IMR-90 (cell line): ENCODE measurements at regions not wholly inside any gene's neighbourhood (a gene's known extent, or its start where the extent isn't known, plus 50 kb on each side); places are given as distances from the start of the nearest gene placed in this dataset.

ENCODE experiments used
- ATAC-seq: fragments of 200-7000 bp; cut with Tn5 transposase; 2 replicates; pipeline ENCODE4 v1.9.1; 2020; ENCODE audit warnings: low read depth, mild to moderate bottlenecking, moderate library complexity
- BruUV-seq: library from RNA; stranded (reverse); fragments of 400-500 nt; replicated peaks from 2 replicates; lab custom pipeline; 2021; lab: Mats Ljungman, UMichigan
- CTCF ChIA-PET: fragments of 300-600 bp; formaldehyde crosslinking; extraction: SDS; loops from one replicate; lab custom pipeline; 2021; ENCODE audit warnings: antibody characterized with exemption; lab: Yijun Ruan, JAX
- POLR2A ChIA-PET: fragments of 300-600 bp; sonication (Branson Sonifier 250); formaldehyde crosslinking; loops from one replicate; lab custom pipeline; 2022; ENCODE audit warnings: antibody characterized with exemption; ENCODE audit not compliant: unreplicated experiment; lab: Charles Lee
- DNase-seq: peaks from one replicate; pipeline ENCODE4 v3.0.0; 2013
- H2AFZ ChIP-seq: replicated peaks from 2 replicates; pipeline ENCODE3; 2013; ENCODE audit warnings: low read length, mild to moderate bottlenecking; ENCODE audit not compliant: poor library complexity
- H2AK5ac ChIP-seq: 2 replicates; pipeline ENCODE4 v1.6.1; 2013; ENCODE audit warnings: low read depth, low read length, inconsistent platforms
- H2AK9ac ChIP-seq: replicated peaks from 2 replicates; pipeline ENCODE3; 2013; ENCODE audit warnings: mild to moderate bottlenecking, low read depth, low read length, moderate library complexity; ENCODE audit not compliant: poor library complexity
- H2BK120ac ChIP-seq: 2 replicates; pipeline ENCODE4 v1.6.1; 2013; ENCODE audit warnings: low read depth, low read length, inconsistent platforms
- H2BK15ac ChIP-seq: 3 replicates; pipeline ENCODE4 v1.6.1; 2013; ENCODE audit warnings: low read depth, low read length, inconsistent platforms
- H2BK20ac ChIP-seq: 2 replicates; pipeline ENCODE4 v1.6.1; 2013; ENCODE audit warnings: low read depth, mild to moderate bottlenecking, inconsistent platforms, low read length, moderate library complexity
- H2BK5ac ChIP-seq: 2 replicates; pipeline ENCODE4 v1.6.1; 2013; ENCODE audit warnings: mild to moderate bottlenecking, low read depth, low read length, inconsistent platforms; ENCODE audit not compliant: poor library complexity, severe bottlenecking
- H3K14ac ChIP-seq: replicated peaks from 2 replicates; pipeline ENCODE4 v1.6.1; 2013; ENCODE audit warnings: low read depth, low read length, inconsistent platforms
- H3K18ac ChIP-seq: 2 replicates; pipeline ENCODE4 v1.6.1; 2013; ENCODE audit warnings: low read depth, low read length, control low read depth
- H3K23ac ChIP-seq: 2 replicates; pipeline ENCODE4 v1.6.1; 2013; ENCODE audit warnings: low read depth, low read length, inconsistent platforms
- H3K27ac ChIP-seq: 2 replicates; pipeline ENCODE4 v1.5.1; 2013; ENCODE audit warnings: mild to moderate bottlenecking, control low read depth, low read length; ENCODE audit not compliant: insufficient read depth
- H3K27me3 ChIP-seq: 2 replicates; pipeline ENCODE4 v1.6.1; 2013; ENCODE audit warnings: low read length; ENCODE audit not compliant: control insufficient read depth, insufficient read depth
- H3K36me3 ChIP-seq: 2 replicates; pipeline ENCODE4 v1.6.1; 2013; ENCODE audit warnings: low read length, mixed read lengths; ENCODE audit not compliant: control insufficient read depth, insufficient read depth
- H3K4ac ChIP-seq: 2 replicates; pipeline ENCODE4 v1.6.1; 2013; ENCODE audit warnings: low read depth, low read length, inconsistent platforms
- H3K4me1 ChIP-seq: 2 replicates; pipeline ENCODE4 v1.6.1; 2013; ENCODE audit warnings: low read length, mixed read lengths; ENCODE audit not compliant: control insufficient read depth, insufficient read depth
- H3K4me2 ChIP-seq: 2 replicates; pipeline ENCODE4 v1.6.1; 2013; ENCODE audit warnings: low read depth, mild to moderate bottlenecking, control low read depth, low read length, moderate library complexity
- H3K4me3 ChIP-seq: 2 replicates; pipeline ENCODE4 v1.5.1; 2013; ENCODE audit warnings: low read depth, mild to moderate bottlenecking, control low read depth, low read length, moderate library complexity; ENCODE audit not compliant: insufficient read depth
- H3K56ac ChIP-seq: 2 replicates; pipeline ENCODE4 v1.6.1; 2013; ENCODE audit warnings: low read length, inconsistent platforms; ENCODE audit not compliant: insufficient read depth; ENCODE audit errors: extremely low read depth
- H3K79me1 ChIP-seq, 2 experiments: 2 replicates each; pipeline ENCODE4 v1.6.1; 2013; ENCODE audit warnings: low read length in 2 of 2, inconsistent platforms in 1 of 2, low read depth in 1 of 2
- H3K9ac ChIP-seq: 2 replicates; pipeline ENCODE4 v1.6.1; 2013; ENCODE audit warnings: low read depth, low read length, control low read depth
- H3K9me1 ChIP-seq: 2 replicates; pipeline ENCODE4 v1.6.1; 2013; ENCODE audit warnings: low read length, inconsistent platforms; ENCODE audit not compliant: insufficient read depth
- H3K9me3 ChIP-seq: 2 replicates; pipeline ENCODE4 v1.6.1; 2013; ENCODE audit warnings: low read length; ENCODE audit not compliant: control insufficient read depth, insufficient read depth
- H4K20me1 ChIP-seq: 2 replicates; pipeline ENCODE4 v1.6.1; 2013; ENCODE audit warnings: low read length, inconsistent platforms; ENCODE audit not compliant: insufficient read depth
- H4K5ac ChIP-seq: 2 replicates; pipeline ENCODE4 v1.6.1; 2013; ENCODE audit warnings: mild to moderate bottlenecking, low read depth, low read length, control low read depth
- H4K8ac ChIP-seq, 2 experiments: 2 replicates each; pipeline ENCODE4 v1.6.1; 2013; ENCODE audit warnings: low read depth in 2 of 2, low read length in 2 of 2, control low read depth in 1 of 2, inconsistent platforms in 1 of 2
- H4K91ac ChIP-seq: 2 replicates; pipeline ENCODE4 v1.6.1; 2013; ENCODE audit warnings: low read depth, low read length, inconsistent platforms; ENCODE audit not compliant: insufficient read depth
- BHLHE40 ChIP-seq: fragments of 150-350 bp; IDR thresholded peaks from 2 replicates; pipeline ENCODE4 v1.6.1; 2016; ENCODE audit warnings: mild to moderate bottlenecking, low read depth, low read length
- CEBPB ChIP-seq: IDR thresholded peaks from 2 replicates; pipeline ENCODE4 v1.6.1; 2012; ENCODE audit warnings: low read depth, low read length, improper control_type of control experiment
- CHD1 ChIP-seq: IDR thresholded peaks from 2 replicates; pipeline ENCODE4 v1.6.1; 2012; ENCODE audit warnings: low read depth, low read length, improper control_type of control experiment
- FOS ChIP-seq: fragments of 150-350 bp; IDR thresholded peaks from 2 replicates; pipeline ENCODE4 v1.6.1; 2016; ENCODE audit warnings: low read depth, low read length
- MAFK ChIP-seq: IDR thresholded peaks from 2 replicates; pipeline ENCODE4 v1.6.1; 2012; ENCODE audit warnings: low read depth, low read length, improper control_type of control experiment
- MAZ ChIP-seq: IDR thresholded peaks from 2 replicates; pipeline ENCODE4 v1.6.1; 2012; ENCODE audit warnings: low read depth, mild to moderate bottlenecking, low read length, improper control_type of control experiment, moderate library complexity, borderline replicate concordance
- MXI1 ChIP-seq: IDR thresholded peaks from 2 replicates; pipeline ENCODE4 v1.6.1; 2012; ENCODE audit warnings: low read depth, mild to moderate bottlenecking, low read length, moderate library complexity, borderline replicate concordance
- NFE2L2 ChIP-seq: fragments of 150-350 bp; IDR thresholded peaks from 2 replicates; pipeline ENCODE4 v1.6.1; 2016; ENCODE audit warnings: low read depth, mild to moderate bottlenecking, low read length
- POLR2A ChIP-seq: IDR thresholded peaks from 2 replicates; pipeline ENCODE4 v1.6.1; 2012; ENCODE audit warnings: mild to moderate bottlenecking, low read depth, low read length
- RAD21 ChIP-seq: IDR thresholded peaks from 2 replicates; pipeline ENCODE4 v1.6.1; 2012; ENCODE audit warnings: low read length, improper control_type of control experiment
- RCOR1 ChIP-seq: IDR thresholded peaks from 2 replicates; pipeline ENCODE4 v1.6.1; 2012; ENCODE audit warnings: mild to moderate bottlenecking, low read length, improper control_type of control experiment; ENCODE audit not compliant: insufficient replicate concordance
- RFX5 ChIP-seq: IDR thresholded peaks from 2 replicates; pipeline ENCODE4 v1.8.0; 2012; ENCODE audit warnings: low read depth, mild to moderate bottlenecking, low read length, moderate library complexity
- SMC3 ChIP-seq: fragments of 150-350 bp; IDR thresholded peaks from 2 replicates; pipeline ENCODE4 v1.6.1; 2016; ENCODE audit warnings: low read depth, mild to moderate bottlenecking, antibody characterized with exemption, low read length, moderate library complexity
- WGBS, 2 experiments: methylation state at CpG; one replicate each; pipeline versions ENCODE4 v1.1.5 to v1.1.7; 2013; ENCODE audit warnings: missing lambda C conversion rate in 2 of 2; ENCODE audit not compliant: insufficient read length in 1 of 2; ENCODE audit errors: extremely low coverage in 2 of 2; 5-methylcytosine and 5-hydroxymethylcytosine counted together
- dilution Hi-C: fragments of 300-500 bp; cut with HindIII; formaldehyde crosslinking; loops from one replicate; pipeline ENCODE4 v1.14.3; 2018; ENCODE audit warnings: low sequenced_read_pairs; ENCODE audit not compliant: unreplicated experiment
- in situ Hi-C: fragments of 300-500 bp; cut with MboI; formaldehyde crosslinking; loops from 3 replicates; pipeline ENCODE4 v1.14.3; 2019; ENCODE audit warnings: low sequenced_read_pairs, inconsistent platforms, mixed read lengths
- intact Hi-C: fragments of 100-400 bp; cut with micrococcal nuclease; formaldehyde crosslinking; loops from 2 replicates; pipeline ENCODE4 v1.10.0; 2022
- TF ChIP-seq, protein P1 (sequence below): conservative IDR thresholded peaks from 2 replicates; pipeline ENCODE4 v1.5.1; 2012; ENCODE audit warnings: mild to moderate bottlenecking, low read depth, low read length, improper control_type of control experiment
- TF ChIP-seq, protein P2 (sequence below): fragments of 150-350 bp; IDR thresholded peaks from 2 replicates; pipeline ENCODE4 v1.6.1; 2017; ENCODE audit warnings: mild to moderate bottlenecking, antibody characterized with exemption, low read length, low read depth
- TF ChIP-seq, protein P3 (sequence below): fragments of 150-350 bp; IDR thresholded peaks from 2 replicates; pipeline ENCODE4 v1.6.1; 2016; ENCODE audit warnings: low read depth, mild to moderate bottlenecking, low read length, moderate library complexity, borderline replicate concordance

DNA sequence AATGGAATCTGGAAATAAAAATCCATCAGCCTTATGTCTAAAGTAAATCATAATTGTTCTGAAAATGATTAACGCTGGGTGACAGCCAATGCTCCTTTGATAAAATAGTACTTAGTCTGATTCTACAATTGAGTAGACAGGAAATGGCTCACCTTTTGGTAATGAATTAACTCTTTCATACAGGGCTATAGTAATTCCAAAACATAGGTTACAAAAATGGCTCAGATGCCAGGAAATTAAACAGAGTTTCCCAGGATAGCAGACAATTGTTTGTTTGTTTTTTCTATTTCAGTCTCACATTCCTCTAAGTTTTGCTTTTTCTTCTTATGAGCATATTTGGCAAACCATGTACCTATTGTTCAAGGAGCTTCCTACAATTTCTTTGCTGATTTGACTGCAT is 257.2 kb upstream of the EPHA7 start:
- in situ Hi-C loops (no loop called here), intact Hi-C loops (no loop called here), dilution Hi-C loops (no loop called here)
- BruUV-seq, result no TSS peak
- Histone ChIP-seq H2AK5ac (no peak overlapping the region), H4K20me1 (no peaks in the 10 kb centered on the region), H2BK20ac (no peak overlapping the region), H3K9me1 (no peaks in the 10 kb centered on the region), H4K91ac (no peak overlapping the region), H2AK9ac (no peak overlapping the region), H3K9me3 (no peaks in the 10 kb centered on the region; the same call in 1 of the 2 replicates), H3K27me3 (no peaks in the 10 kb centered on the region), H3K4me2 (no peak overlapping the region), H2BK5ac (no peak overlapping the region), H3K23ac (no peak overlapping the region), H3K27ac (no peak overlapping the region), H2BK15ac (no peak overlapping the region), H2BK120ac (no peak overlapping the region), H3K4ac (no peak overlapping the region), H2AFZ (no peak overlapping the region), H3K4me1 (no peaks in the 10 kb centered on the region), H3K18ac (no peak overlapping the region), H3K56ac (no peak overlapping the region), H3K79me1 (no peaks in the 10 kb centered on the region), H4K8ac (no peak overlapping the region), H3K4me3 (no peak overlapping the region), H3K9ac (no peak overlapping the region), H3K14ac (no peak overlapping the region), H4K5ac (no peak overlapping the region), H3K36me3 (no peaks in the 10 kb centered on the region)
- POLR2A ChIA-PET, result no interaction called here
- no CpG with 5 or more reads among the region's 1 CpG for WGBS, 2 experiments
- TF ChIP-seq POLR2A (no peak), RFX5 (no peak), RAD21 (no peak), MAFK (no peak), MXI1 (no peak), FOS (no peak), RCOR1 (no peak), CHD1 (no peak), MAZ (no peak), CEBPB (no peak), BHLHE40 (no peak), NFE2L2 (no peak), SMC3 (no peak)
- TF ChIP-seq, protein P1, sequence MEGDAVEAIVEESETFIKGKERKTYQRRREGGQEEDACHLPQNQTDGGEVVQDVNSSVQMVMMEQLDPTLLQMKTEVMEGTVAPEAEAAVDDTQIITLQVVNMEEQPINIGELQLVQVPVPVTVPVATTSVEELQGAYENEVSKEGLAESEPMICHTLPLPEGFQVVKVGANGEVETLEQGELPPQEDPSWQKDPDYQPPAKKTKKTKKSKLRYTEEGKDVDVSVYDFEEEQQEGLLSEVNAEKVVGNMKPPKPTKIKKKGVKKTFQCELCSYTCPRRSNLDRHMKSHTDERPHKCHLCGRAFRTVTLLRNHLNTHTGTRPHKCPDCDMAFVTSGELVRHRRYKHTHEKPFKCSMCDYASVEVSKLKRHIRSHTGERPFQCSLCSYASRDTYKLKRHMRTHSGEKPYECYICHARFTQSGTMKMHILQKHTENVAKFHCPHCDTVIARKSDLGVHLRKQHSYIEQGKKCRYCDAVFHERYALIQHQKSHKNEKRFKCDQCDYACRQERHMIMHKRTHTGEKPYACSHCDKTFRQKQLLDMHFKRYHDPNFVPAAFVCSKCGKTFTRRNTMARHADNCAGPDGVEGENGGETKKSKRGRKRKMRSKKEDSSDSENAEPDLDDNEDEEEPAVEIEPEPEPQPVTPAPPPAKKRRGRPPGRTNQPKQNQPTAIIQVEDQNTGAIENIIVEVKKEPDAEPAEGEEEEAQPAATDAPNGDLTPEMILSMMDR, result no peak
- TF ChIP-seq, protein P2, sequence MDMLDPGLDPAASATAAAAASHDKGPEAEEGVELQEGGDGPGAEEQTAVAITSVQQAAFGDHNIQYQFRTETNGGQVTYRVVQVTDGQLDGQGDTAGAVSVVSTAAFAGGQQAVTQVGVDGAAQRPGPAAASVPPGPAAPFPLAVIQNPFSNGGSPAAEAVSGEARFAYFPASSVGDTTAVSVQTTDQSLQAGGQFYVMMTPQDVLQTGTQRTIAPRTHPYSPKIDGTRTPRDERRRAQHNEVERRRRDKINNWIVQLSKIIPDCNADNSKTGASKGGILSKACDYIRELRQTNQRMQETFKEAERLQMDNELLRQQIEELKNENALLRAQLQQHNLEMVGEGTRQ, result no peak
- TF ChIP-seq, protein P3, sequence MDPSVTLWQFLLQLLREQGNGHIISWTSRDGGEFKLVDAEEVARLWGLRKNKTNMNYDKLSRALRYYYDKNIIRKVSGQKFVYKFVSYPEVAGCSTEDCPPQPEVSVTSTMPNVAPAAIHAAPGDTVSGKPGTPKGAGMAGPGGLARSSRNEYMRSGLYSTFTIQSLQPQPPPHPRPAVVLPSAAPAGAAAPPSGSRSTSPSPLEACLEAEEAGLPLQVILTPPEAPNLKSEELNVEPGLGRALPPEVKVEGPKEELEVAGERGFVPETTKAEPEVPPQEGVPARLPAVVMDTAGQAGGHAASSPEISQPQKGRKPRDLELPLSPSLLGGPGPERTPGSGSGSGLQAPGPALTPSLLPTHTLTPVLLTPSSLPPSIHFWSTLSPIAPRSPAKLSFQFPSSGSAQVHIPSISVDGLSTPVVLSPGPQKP, result no peak
- CTCF ChIA-PET, result no interaction called here
- ATAC-seq (no peak), DNase-seq (no peak)
